ENCODE measurements at regions not wholly inside any gene's neighbourhood (a gene's known extent, or its start where the extent isn't known, plus 50 kb on each side); places are given as distances from the start of the nearest gene placed in this dataset.
A peak's percentile ranks its signal among the peaks of the same experiment; 100 is the strongest.

- Mint-ChIP-seq H3K27ac (no peak overlapping the region), H3K27me3 (peaks cover 8 to 14% of the 10 kb centered on the region in 2 donors), H3K4me3 (no peak overlapping the region), H3K36me3 (no peaks in the 10 kb centered on the region), H3K4me1 (no peaks in the 10 kb centered on the region), H3K9me3 (no peaks in the 10 kb centered on the region)
- DNase-seq: no peak
- ChIA-PET POLR2A (no interaction called here), CTCF (no interaction called here)
- Histone ChIP-seq H3K36me3 (ENCODE audit: insufficient read depth, low read length) (no peaks in the 10 kb centered on the region), H3K9me3 (ENCODE audit: low read length) (no peaks in the 10 kb centered on the region), H3K4me3 (ENCODE audit: low read length) (no peak overlapping the region), H3K27ac (ENCODE audit: low read depth, low read length) (peak overlapping the region; percentile 7), H3K4me1 (ENCODE audit: insufficient read depth, low read length) (no peaks in the 10 kb centered on the region), H3K27me3 (ENCODE audit: insufficient read depth, low read length, poor library complexity, severe bottlenecking) (no peaks in the 10 kb centered on the region)
These were observed 144.9 kb downstream of the FCRL5 start for GRCh38 chr1:157407367-157407766.

- no peak for DNase-seq
- Mint-ChIP-seq H3K4me3 (no peak overlapping the region), H3K27me3 (peaks cover 8 to 22% of the 10 kb centered on the region in 2 donors), H3K9me3 (no peaks in the 10 kb centered on the region), H3K36me3 (no peaks in the 10 kb centered on the region), H3K4me1 (no peaks in the 10 kb centered on the region), H3K27ac (no peak overlapping the region)
- no peak overlapping the region for H3K27ac ChIP-seq (ENCODE audit: low read depth, low read length)
- POLR2A ChIA-PET: no interaction called here
- no peaks in the 10 kb centered on the region for H3K9me3 ChIP-seq (ENCODE audit: low read length)
- H3K4me3 ChIP-seq (ENCODE audit: low read length): no peak overlapping the region
- H3K27me3 ChIP-seq (ENCODE audit: insufficient read depth, low read length, poor library complexity, severe bottlenecking): no peaks in the 10 kb centered on the region
- H3K4me1 ChIP-seq (ENCODE audit: insufficient read depth, low read length): no peaks in the 10 kb centered on the region
- H3K36me3 ChIP-seq (ENCODE audit: insufficient read depth, low read length): no peaks in the 10 kb centered on the region
- CTCF ChIA-PET: no interaction called here
These were observed 146.7 kb downstream of the FCRL5 start for GRCh38 chr1:157405662-157406061.

- DNase-seq: no peak
- Histone ChIP-seq H3K4me1 (ENCODE audit: insufficient read depth, low read length) (no peaks in the 10 kb centered on the region), H3K27me3 (ENCODE audit: insufficient read depth, low read length, poor library complexity, severe bottlenecking) (no peaks in the 10 kb centered on the region), H3K27ac (ENCODE audit: low read depth, low read length) (no peak overlapping the region), H3K9me3 (ENCODE audit: low read length) (no peaks in the 10 kb centered on the region), H3K36me3 (ENCODE audit: insufficient read depth, low read length) (no peaks in the 10 kb centered on the region), H3K4me3 (ENCODE audit: low read length) (no peak overlapping the region)
- Mint-ChIP-seq H3K4me1 (no peaks in the 10 kb centered on the region), H3K4me3 (no peak overlapping the region), H3K27me3 (peaks cover 13 to 29% of the 10 kb centered on the region in 2 donors), H3K36me3 (no peaks in the 10 kb centered on the region), H3K27ac (no peak overlapping the region), H3K9me3 (no peaks in the 10 kb centered on the region)
- CTCF ChIA-PET: no interaction called here
- POLR2A ChIA-PET: no interaction called here
These were observed 147.7 kb downstream of the FCRL5 start for GRCh38 chr1:157404614-157405013.

- Histone ChIP-seq H3K4me1 (ENCODE audit: insufficient read depth, low read length) (no peaks in the 10 kb centered on the region), H3K4me3 (ENCODE audit: low read length) (no peak overlapping the region), H3K36me3 (ENCODE audit: insufficient read depth, low read length) (no peaks in the 10 kb centered on the region), H3K27me3 (ENCODE audit: insufficient read depth, low read length, poor library complexity, severe bottlenecking) (no peaks in the 10 kb centered on the region), H3K9me3 (ENCODE audit: low read length) (no peaks in the 10 kb centered on the region), H3K27ac (ENCODE audit: low read depth, low read length) (no peak overlapping the region)
- Mint-ChIP-seq H3K36me3 (no peaks in the 10 kb centered on the region), H3K4me1 (no peaks in the 10 kb centered on the region), H3K9me3 (no peaks in the 10 kb centered on the region), H3K27me3 (peaks cover 12 to 33% of the 10 kb centered on the region in 2 donors), H3K4me3 (no peak overlapping the region), H3K27ac (peak overlapping the region in 1 of 8 donors; percentile 51)
- ChIA-PET POLR2A (no interaction called here), CTCF (no interaction called here)
- no peak for DNase-seq
These were observed 148.2 kb downstream of the FCRL5 start for GRCh38 chr1:157404063-157404501.

GRCh38 chr1:157403608-157404007 is 148.7 kb downstream of the FCRL5 start:
- Histone ChIP-seq H3K4me1 (ENCODE audit: insufficient read depth, low read length) (no peaks in the 10 kb centered on the region), H3K27me3 (ENCODE audit: insufficient read depth, low read length, poor library complexity, severe bottlenecking) (no peaks in the 10 kb centered on the region), H3K4me3 (ENCODE audit: low read length) (no peak overlapping the region), H3K9me3 (ENCODE audit: low read length) (no peaks in the 10 kb centered on the region), H3K36me3 (ENCODE audit: insufficient read depth, low read length) (no peaks in the 10 kb centered on the region), H3K27ac (ENCODE audit: low read depth, low read length) (no peak overlapping the region)
- ChIA-PET POLR2A (no interaction called here), CTCF (no interaction called here)
- no peak for DNase-seq
- Mint-ChIP-seq H3K9me3 (no peaks in the 10 kb centered on the region), H3K4me1 (no peaks in the 10 kb centered on the region), H3K4me3 (no peak overlapping the region), H3K36me3 (no peaks in the 10 kb centered on the region), H3K27me3 (peaks cover 13 to 38% of the 10 kb centered on the region in 2 donors), H3K27ac (peak overlapping the region in 1 of 8 donors; percentile 51)

- H3K4me3 Mint-ChIP-seq: no peak overlapping the region
- CTCF ChIA-PET: no interaction called here
- Histone ChIP-seq H3K4me1 (ENCODE audit: insufficient read depth, low read length) (no peaks in the 10 kb centered on the region), H3K9me3 (ENCODE audit: low read length) (no peaks in the 10 kb centered on the region), H3K36me3 (ENCODE audit: insufficient read depth, low read length) (no peaks in the 10 kb centered on the region), H3K27ac (ENCODE audit: low read depth, low read length) (no peak overlapping the region), H3K4me3 (ENCODE audit: low read length) (no peak overlapping the region), H3K27me3 (ENCODE audit: insufficient read depth, low read length, poor library complexity, severe bottlenecking) (no peaks in the 10 kb centered on the region)
- H3K4me1 Mint-ChIP-seq: no peaks in the 10 kb centered on the region
- H3K27ac Mint-ChIP-seq: no peak overlapping the region
- no peak for DNase-seq
- H3K27me3 Mint-ChIP-seq: peaks cover 11 to 40% of the 10 kb centered on the region in 2 donors
- H3K36me3 Mint-ChIP-seq: no peaks in the 10 kb centered on the region
- no peaks in the 10 kb centered on the region for H3K9me3 Mint-ChIP-seq
- POLR2A ChIA-PET: no interaction called here
These were observed 149.1 kb downstream of the FCRL5 start for GRCh38 chr1:157403203-157403602.

GRCh38 chr1:157400766-157401165 is 151.5 kb downstream of the FCRL5 start:
- H3K27me3 ChIP-seq (ENCODE audit: insufficient read depth, low read length, poor library complexity, severe bottlenecking): no peaks in the 10 kb centered on the region
- no peak overlapping the region for H3K4me3 Mint-ChIP-seq
- H3K36me3 ChIP-seq (ENCODE audit: insufficient read depth, low read length): no peaks in the 10 kb centered on the region
- DNase-seq: no peak
- H3K4me1 Mint-ChIP-seq: no peaks in the 10 kb centered on the region
- H3K9me3 ChIP-seq (ENCODE audit: low read length): no peaks in the 10 kb centered on the region
- ChIA-PET POLR2A (no interaction called here), CTCF (no interaction called here)
- H3K27ac ChIP-seq (ENCODE audit: low read depth, low read length): no peak overlapping the region
- peaks cover 11 to 56% of the 10 kb centered on the region in 2 donors for H3K27me3 Mint-ChIP-seq
- H3K9me3 Mint-ChIP-seq: no peaks in the 10 kb centered on the region
- no peaks in the 10 kb centered on the region for H3K4me1 ChIP-seq (ENCODE audit: insufficient read depth, low read length)
- H3K27ac Mint-ChIP-seq: no peak overlapping the region
- no peak overlapping the region for H3K4me3 ChIP-seq (ENCODE audit: low read length)
- H3K36me3 Mint-ChIP-seq: no peaks in the 10 kb centered on the region

GRCh38 chr1:157399984-157400382 is 152.3 kb downstream of the FCRL5 start:
- no peaks in the 10 kb centered on the region for H3K9me3 Mint-ChIP-seq
- H3K4me1 ChIP-seq (ENCODE audit: insufficient read depth, low read length): no peaks in the 10 kb centered on the region
- POLR2A ChIA-PET: no interaction called here
- no peaks in the 10 kb centered on the region for H3K27me3 ChIP-seq (ENCODE audit: insufficient read depth, low read length, poor library complexity, severe bottlenecking)
- CTCF ChIA-PET: no interaction called here
- H3K4me1 Mint-ChIP-seq: no peaks in the 10 kb centered on the region
- H3K36me3 Mint-ChIP-seq: no peaks in the 10 kb centered on the region
- H3K27ac ChIP-seq (ENCODE audit: low read depth, low read length): no peak overlapping the region
- no peaks in the 10 kb centered on the region for H3K9me3 ChIP-seq (ENCODE audit: low read length)
- H3K36me3 ChIP-seq (ENCODE audit: insufficient read depth, low read length): no peaks in the 10 kb centered on the region
- H3K27me3 Mint-ChIP-seq: peaks cover 11 to 61% of the 10 kb centered on the region in 2 donors
- no peak overlapping the region for H3K4me3 Mint-ChIP-seq
- no peak overlapping the region for H3K27ac Mint-ChIP-seq
- no peak for DNase-seq
- no peak overlapping the region for H3K4me3 ChIP-seq (ENCODE audit: low read length)

GRCh38 chr1:157399343-157399983 is 152.9 kb downstream of the FCRL5 start:
- CTCF ChIA-PET: no interaction called here

More at GRCh38 chr1:157399343-157399983, 152.9 kb downstream of the FCRL5 start:
- Mint-ChIP-seq H3K27me3 (peaks cover 11 to 67% of the 10 kb centered on the region in 2 donors), H3K36me3 (no peaks in the 10 kb centered on the region), H3K27ac (no peak overlapping the region), H3K4me3 (no peak overlapping the region), H3K9me3 (no peaks in the 10 kb centered on the region), H3K4me1 (no peaks in the 10 kb centered on the region)
- H3K4me3 ChIP-seq (ENCODE audit: low read length): no peak overlapping the region
- H3K27me3 ChIP-seq (ENCODE audit: insufficient read depth, low read length, poor library complexity, severe bottlenecking): no peaks in the 10 kb centered on the region
- no peaks in the 10 kb centered on the region for H3K9me3 ChIP-seq (ENCODE audit: low read length)
- H3K27ac ChIP-seq (ENCODE audit: low read depth, low read length): no peak overlapping the region
- no peaks in the 10 kb centered on the region for H3K4me1 ChIP-seq (ENCODE audit: insufficient read depth, low read length)
- no peak for DNase-seq
- POLR2A ChIA-PET: no interaction called here
- no peaks in the 10 kb centered on the region for H3K36me3 ChIP-seq (ENCODE audit: insufficient read depth, low read length)

All from CD8-positive, alpha-beta memory T cell (primary cell).